Activated T-helper 17 cell treated with anti-CD3 and anti-CD28 coated beads, Interleukin-2, amount 50 U/mL, for 72 hours (primary cell): ENCODE measurements at regions not wholly inside any gene's neighbourhood (a gene's known extent, or its start where the extent isn't known, plus 50 kb on each side); places are given as distances from the start of the nearest gene placed in this dataset.

Source experiments
- ATAC-seq: fragments of 150-1000 bp; cut with Tn5 transposase; replicated peaks from 2 replicates; pipeline ENCODE4 v1.10.0; 2021; ENCODE audit warnings: mild to moderate bottlenecking, moderate library complexity
- H3K27ac Mint-ChIP-seq: one replicate; pipeline ENCODE4 v1.8.0; 2022; ENCODE audit warnings: mixed read lengths
- H3K27me3 Mint-ChIP-seq: one replicate; pipeline ENCODE4 v1.8.0; 2022; ENCODE audit warnings: mixed read lengths
- H3K36me3 Mint-ChIP-seq: one replicate; pipeline ENCODE4 v1.8.0; 2022; ENCODE audit warnings: low read depth, mild to moderate bottlenecking, mixed read lengths
- H3K4me1 Mint-ChIP-seq: one replicate; pipeline ENCODE4 v1.8.0; 2022; ENCODE audit warnings: mixed read lengths
- H3K4me3 Mint-ChIP-seq: one replicate; pipeline ENCODE4 v1.8.0; 2022; ENCODE audit warnings: mild to moderate bottlenecking, mixed read lengths
- H3K9me3 Mint-ChIP-seq: one replicate; pipeline ENCODE4 v1.8.0; 2022; ENCODE audit warnings: mixed read lengths

- Mint-ChIP-seq H3K9me3 (no peaks in the 10 kb centered on the region), H3K27me3 (peaks cover 12% of the 10 kb centered on the region), H3K27ac (no peak overlapping the region), H3K4me1 (no peaks in the 10 kb centered on the region), H3K4me3 (no peak overlapping the region), H3K36me3 (no peaks in the 10 kb centered on the region)
- no peak for ATAC-seq
Measured at GRCh38 chr2:239688840-239689239, 288.0 kb upstream of the HDAC4 start.

DNA sequence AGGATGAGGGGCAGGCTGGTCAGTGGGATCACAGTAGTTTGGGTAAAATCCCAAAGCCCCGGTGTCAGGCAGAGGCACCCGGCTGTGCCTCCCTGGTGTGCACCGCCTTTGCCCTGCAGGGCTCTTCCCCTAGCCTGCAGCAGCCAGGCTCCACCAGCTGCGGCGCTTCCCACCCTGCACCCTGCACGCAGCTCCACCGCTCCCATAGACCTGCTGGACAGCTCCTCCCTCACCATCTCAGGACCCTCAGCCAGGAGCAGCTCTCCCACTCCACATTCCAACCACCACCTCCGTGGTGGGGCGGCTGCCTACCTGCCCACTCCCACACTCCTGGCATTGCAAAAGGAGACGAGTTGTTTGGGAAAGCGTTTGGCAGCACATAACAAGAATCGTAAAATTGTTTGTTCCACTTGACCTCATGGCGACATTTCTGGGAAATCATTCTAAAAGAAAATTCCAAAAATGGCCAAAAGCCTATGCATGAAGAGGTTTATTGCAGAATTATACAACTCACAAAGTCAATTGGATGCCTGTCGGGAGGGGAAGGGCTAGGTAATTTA lies 287.4 kb upstream of the HDAC4 start:
- H3K27me3 Mint-ChIP-seq = peaks cover 13% of the 10 kb centered on the region
- H3K9me3 Mint-ChIP-seq = no peaks in the 10 kb centered on the region
- no peak overlapping the region for H3K27ac Mint-ChIP-seq
- no peaks in the 10 kb centered on the region for H3K4me1 Mint-ChIP-seq
- H3K36me3 Mint-ChIP-seq = no peaks in the 10 kb centered on the region
- no peak overlapping the region for H3K4me3 Mint-ChIP-seq
- ATAC-seq = no peak

- H3K4me3 Mint-ChIP-seq = no peak overlapping the region
- no peaks in the 10 kb centered on the region for H3K36me3 Mint-ChIP-seq
- ATAC-seq = no peak
- H3K4me1 Mint-ChIP-seq = no peaks in the 10 kb centered on the region
- peaks cover 18% of the 10 kb centered on the region for H3K27me3 Mint-ChIP-seq
- H3K27ac Mint-ChIP-seq = no peak overlapping the region
- H3K9me3 Mint-ChIP-seq = peaks cover 6% of the 10 kb centered on the region
Measured at GRCh38 chr2:239687441-239687840, 286.6 kb upstream of the HDAC4 start.

GRCh38 chr2:239685965-239686364 lies 285.1 kb upstream of the HDAC4 start:
- Mint-ChIP-seq H3K4me3 (no peak overlapping the region), H3K9me3 (peaks cover 6% of the 10 kb centered on the region), H3K36me3 (no peaks in the 10 kb centered on the region), H3K27me3 (peaks cover 18% of the 10 kb centered on the region), H3K27ac (no peak overlapping the region), H3K4me1 (no peaks in the 10 kb centered on the region)
- no peak for ATAC-seq

DNA sequence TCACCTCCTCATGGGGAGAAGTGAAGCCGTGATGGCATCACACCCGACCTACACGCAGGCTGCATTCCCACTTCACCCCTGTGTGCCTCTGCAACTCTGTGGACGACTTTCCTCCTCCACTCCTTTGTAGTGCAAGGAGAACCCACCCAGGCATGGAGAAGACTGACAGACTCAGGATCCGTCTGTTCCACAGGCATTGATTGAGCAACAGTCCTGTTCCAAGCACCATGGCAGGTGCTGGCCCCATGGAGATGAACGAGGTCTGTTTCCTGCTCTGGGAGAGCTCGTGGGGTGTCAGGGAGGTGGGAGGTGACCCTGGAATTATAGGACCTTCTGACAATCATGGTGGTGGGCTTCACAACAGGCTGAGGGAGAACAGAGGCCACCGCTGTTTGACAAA lies 284.7 kb upstream of the HDAC4 start:
- no peak overlapping the region for H3K4me3 Mint-ChIP-seq
- no peaks in the 10 kb centered on the region for H3K36me3 Mint-ChIP-seq
- no peak overlapping the region for H3K27ac Mint-ChIP-seq
- no peaks in the 10 kb centered on the region for H3K4me1 Mint-ChIP-seq
- ATAC-seq = no peak
- peaks cover 18% of the 10 kb centered on the region for H3K27me3 Mint-ChIP-seq
- H3K9me3 Mint-ChIP-seq = peaks cover 6% of the 10 kb centered on the region

GRCh38 chr2:239684996-239685395 lies 284.2 kb upstream of the HDAC4 start:
- H3K36me3 Mint-ChIP-seq = no peaks in the 10 kb centered on the region
- H3K27ac Mint-ChIP-seq = no peak overlapping the region
- H3K4me3 Mint-ChIP-seq = no peak overlapping the region
- H3K4me1 Mint-ChIP-seq = no peaks in the 10 kb centered on the region
- peaks cover 18% of the 10 kb centered on the region for H3K27me3 Mint-ChIP-seq
- peaks cover 6% of the 10 kb centered on the region for H3K9me3 Mint-ChIP-seq
- no peak for ATAC-seq

- ATAC-seq = no peak
- Mint-ChIP-seq H3K27me3 (peaks cover 18% of the 10 kb centered on the region), H3K4me1 (peaks cover under 1% of the 10 kb centered on the region), H3K4me3 (no peak overlapping the region), H3K9me3 (peaks cover 6% of the 10 kb centered on the region), H3K27ac (no peak overlapping the region), H3K36me3 (no peaks in the 10 kb centered on the region)
Measured at GRCh38 chr2:239684271-239684810, 283.5 kb upstream of the HDAC4 start.

GRCh38 chr2:239682518-239682917 lies 281.7 kb upstream of the HDAC4 start:
- no peak for ATAC-seq
- Mint-ChIP-seq H3K27ac (no peak overlapping the region), H3K9me3 (peaks cover 6% of the 10 kb centered on the region), H3K27me3 (peaks cover 18% of the 10 kb centered on the region), H3K36me3 (no peaks in the 10 kb centered on the region), H3K4me3 (no peak overlapping the region), H3K4me1 (peaks cover 6% of the 10 kb centered on the region)

DNA sequence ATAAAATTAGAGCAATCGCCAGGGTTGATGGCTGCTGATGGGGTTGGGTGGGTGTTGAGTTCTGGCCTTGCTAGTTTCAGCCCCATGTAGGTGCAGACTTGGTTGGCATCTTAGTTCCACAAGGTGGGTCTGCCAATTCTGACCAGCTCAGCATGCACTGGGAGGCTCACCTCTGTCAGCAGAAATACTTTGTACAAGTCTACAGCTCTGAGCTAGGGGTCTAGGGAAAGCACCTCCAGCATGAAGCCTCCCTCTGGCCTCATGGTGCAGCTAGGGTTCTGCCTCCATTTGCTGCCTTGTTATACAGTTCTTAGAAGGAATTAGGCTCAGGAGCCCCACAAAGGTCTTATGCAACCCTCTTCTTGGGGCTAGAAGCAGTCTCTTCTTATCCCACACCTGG lies 278.9 kb upstream of the HDAC4 start:
- H3K27me3 Mint-ChIP-seq = peaks cover 14% of the 10 kb centered on the region
- no peaks in the 10 kb centered on the region for H3K36me3 Mint-ChIP-seq
- H3K9me3 Mint-ChIP-seq = peaks cover 6% of the 10 kb centered on the region
- no peak overlapping the region for H3K4me3 Mint-ChIP-seq
- ATAC-seq = no peak
- peaks cover 6% of the 10 kb centered on the region for H3K4me1 Mint-ChIP-seq
- no peak overlapping the region for H3K27ac Mint-ChIP-seq

DNA sequence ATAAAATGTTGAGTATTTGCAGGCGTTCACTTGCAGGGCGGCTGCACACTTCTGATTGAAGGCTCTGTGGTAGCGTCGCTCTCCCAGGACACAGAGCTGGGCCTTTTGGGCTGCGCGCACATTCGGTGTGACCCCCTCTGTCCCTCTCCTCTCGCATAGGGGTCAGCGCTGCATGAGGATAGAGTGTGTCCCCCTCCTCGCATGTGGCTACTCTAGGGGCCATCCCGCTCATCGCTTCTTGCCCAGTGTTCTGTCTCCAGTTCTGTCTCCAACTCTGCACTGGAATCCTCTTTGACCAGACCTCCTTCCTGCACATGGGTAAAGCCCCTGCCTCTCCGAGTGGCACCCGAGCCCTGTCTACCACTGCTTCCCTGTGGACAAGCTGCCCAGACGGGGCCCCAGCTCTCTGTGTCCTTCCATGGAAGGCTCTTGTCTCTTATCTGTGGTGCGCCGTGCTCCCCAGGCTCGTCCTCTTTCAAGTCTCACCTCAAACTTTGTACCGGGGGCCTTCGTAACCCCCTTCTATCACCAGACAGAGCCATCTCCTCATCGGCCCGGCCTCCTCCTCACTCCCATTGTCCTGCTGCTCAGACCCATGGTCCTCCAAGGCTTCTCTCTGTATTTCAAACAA lies 278.0 kb upstream of the HDAC4 start:
- no peak overlapping the region for H3K4me3 Mint-ChIP-seq
- ATAC-seq = no peak
- H3K36me3 Mint-ChIP-seq = no peaks in the 10 kb centered on the region
- no peak overlapping the region for H3K27ac Mint-ChIP-seq
- H3K9me3 Mint-ChIP-seq = peaks cover 6% of the 10 kb centered on the region
- peaks cover 6% of the 10 kb centered on the region for H3K4me1 Mint-ChIP-seq
- H3K27me3 Mint-ChIP-seq = peaks cover 6% of the 10 kb centered on the region

DNA sequence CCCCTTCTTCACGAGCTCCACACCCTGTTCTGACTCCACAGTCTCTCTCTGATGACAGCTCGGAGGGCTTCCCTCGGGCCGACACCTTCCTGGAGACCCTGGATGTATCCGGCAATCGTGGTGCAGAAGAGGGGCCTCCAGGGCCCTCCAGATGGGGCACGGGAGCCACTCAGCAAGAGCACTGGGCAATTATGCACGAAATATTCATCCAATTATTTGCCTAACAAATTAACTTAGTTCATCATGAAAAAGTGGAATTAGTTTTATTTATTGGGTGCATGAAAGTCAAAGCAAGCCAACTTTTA lies 277.3 kb upstream of the HDAC4 start:
- H3K4me3 Mint-ChIP-seq = no peak overlapping the region
- H3K36me3 Mint-ChIP-seq = no peaks in the 10 kb centered on the region
- H3K4me1 Mint-ChIP-seq = peaks cover 6% of the 10 kb centered on the region
- H3K9me3 Mint-ChIP-seq = peaks cover 6% of the 10 kb centered on the region
- ATAC-seq = no peak
- H3K27me3 Mint-ChIP-seq = peaks cover 5% of the 10 kb centered on the region
- H3K27ac Mint-ChIP-seq = no peak overlapping the region

DNA sequence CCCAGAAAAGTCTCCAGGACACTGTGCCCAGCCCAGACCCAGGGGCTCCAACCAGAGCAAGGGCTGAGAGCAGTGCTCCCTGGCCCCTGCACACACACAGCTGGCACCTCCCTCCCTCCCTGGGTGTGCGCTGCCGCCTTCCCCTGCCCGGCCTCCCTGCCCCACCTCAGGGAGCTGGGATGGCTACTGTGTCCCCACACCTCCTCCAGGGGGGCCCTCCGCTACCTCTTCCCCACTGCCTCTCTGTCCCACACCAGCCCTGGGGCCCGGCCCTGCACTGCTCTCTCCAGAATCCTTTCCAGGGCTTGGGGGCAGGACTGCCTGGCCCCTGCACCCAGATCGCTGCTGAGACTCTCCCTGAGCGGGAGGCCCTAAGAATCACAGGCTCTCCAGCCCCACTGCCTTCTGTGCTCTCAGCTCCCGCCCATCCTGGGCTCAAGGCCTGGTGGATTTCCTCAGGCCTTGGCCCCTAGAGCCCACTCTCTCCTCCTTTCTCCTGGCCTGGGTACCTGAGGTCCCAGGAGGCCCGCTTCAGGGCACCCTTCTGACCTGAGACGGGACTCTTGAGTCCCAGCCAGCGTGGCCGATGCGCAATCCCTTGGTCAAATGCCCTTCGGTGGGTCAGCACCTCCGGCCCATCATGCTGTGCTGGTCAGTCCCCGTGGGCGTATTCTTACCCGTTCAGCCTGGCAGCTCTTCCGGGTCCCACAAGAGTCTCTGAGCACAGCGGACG lies 276.8 kb upstream of the HDAC4 start:
- peaks cover 2% of the 10 kb centered on the region for H3K9me3 Mint-ChIP-seq
- no peak for ATAC-seq
- H3K36me3 Mint-ChIP-seq = no peaks in the 10 kb centered on the region
- H3K27ac Mint-ChIP-seq = no peak overlapping the region
- peaks cover under 1% of the 10 kb centered on the region for H3K27me3 Mint-ChIP-seq
- peaks cover 6% of the 10 kb centered on the region for H3K4me1 Mint-ChIP-seq
- no peak overlapping the region for H3K4me3 Mint-ChIP-seq

DNA sequence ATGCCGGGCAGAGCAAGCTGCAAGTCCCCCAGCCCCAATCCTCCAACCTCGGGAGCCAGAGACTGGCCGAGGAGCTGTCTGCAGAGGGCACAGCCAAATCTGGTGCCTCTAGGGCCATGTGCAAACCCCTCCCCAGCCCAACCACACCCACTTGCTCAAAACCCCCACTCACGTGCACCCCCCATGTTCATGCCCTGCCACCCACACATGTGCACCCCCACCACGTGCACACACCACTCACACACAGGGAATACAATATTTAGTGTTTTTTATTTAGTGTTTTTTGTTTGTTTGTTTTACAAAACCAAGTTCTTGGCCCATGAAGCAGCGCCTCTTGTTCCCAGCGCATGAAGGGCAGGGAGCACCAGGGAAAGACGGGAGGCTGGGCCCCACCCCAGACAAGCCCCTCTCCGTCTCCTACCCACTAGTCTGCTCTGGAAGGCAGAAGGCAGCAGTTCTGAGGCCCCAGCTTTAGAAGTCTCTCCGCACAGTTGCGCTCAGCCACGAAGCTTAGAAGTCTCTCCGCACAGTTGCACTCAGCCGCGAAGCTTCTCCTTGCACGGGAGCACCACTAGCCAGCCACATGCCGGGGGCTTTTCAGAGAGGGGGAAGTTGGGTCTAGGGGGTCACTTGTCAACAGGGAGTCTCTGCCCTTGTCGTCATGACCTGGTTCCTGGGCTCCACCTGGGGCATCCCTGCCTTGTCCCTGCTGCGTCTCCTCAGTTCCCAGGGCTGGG lies 276.1 kb upstream of the HDAC4 start:
- H3K27me3 Mint-ChIP-seq = no peaks in the 10 kb centered on the region
- no peak for ATAC-seq
- H3K4me3 Mint-ChIP-seq = no peak overlapping the region

GRCh38 chr2:239675826-239676715 lies 275.3 kb upstream of the HDAC4 start:
- H3K27ac Mint-ChIP-seq = no peak overlapping the region
- no peak for ATAC-seq
- no peaks in the 10 kb centered on the region for H3K36me3 Mint-ChIP-seq
- peaks cover 6% of the 10 kb centered on the region for H3K4me1 Mint-ChIP-seq
- no peaks in the 10 kb centered on the region for H3K27me3 Mint-ChIP-seq
- no peaks in the 10 kb centered on the region for H3K9me3 Mint-ChIP-seq
- no peak overlapping the region for H3K4me3 Mint-ChIP-seq

More for the DNA sequence above, 276.1 kb upstream of the HDAC4 start:
- H3K36me3 Mint-ChIP-seq = no peaks in the 10 kb centered on the region
- no peaks in the 10 kb centered on the region for H3K9me3 Mint-ChIP-seq
- H3K27ac Mint-ChIP-seq = no peak overlapping the region
- H3K4me1 Mint-ChIP-seq = peaks cover 6% of the 10 kb centered on the region
